Fibroblast of pulmonary artery (primary cell): ENCODE measurements at regions not wholly inside any gene's neighbourhood (a gene's known extent, or its start where the extent isn't known, plus 50 kb on each side); places are given as distances from the start of the nearest gene placed in this dataset.
A peak's percentile ranks its signal among the peaks of the same experiment; 100 is the strongest.

Source experiments
- DNase-seq: peaks from one replicate; pipeline ENCODE4 v3.0.0-alpha.2; 2010; ENCODE audit warnings: low read depth
- H3K4me3 ChIP-seq: replicated peaks from 2 replicates; pipeline ENCODE4 v1.5.1; 2011; ENCODE audit warnings: low read depth, mild to moderate bottlenecking, control low read depth, low read length, moderate library complexity
- TF ChIP-seq, protein P1 (sequence below): IDR thresholded peaks from 2 replicates; pipeline ENCODE4 v1.5.1; 2011; ENCODE audit warnings: mild to moderate bottlenecking, control low read depth, low read length, inconsistent platforms; ENCODE audit errors: missing control alignments

DNA sequence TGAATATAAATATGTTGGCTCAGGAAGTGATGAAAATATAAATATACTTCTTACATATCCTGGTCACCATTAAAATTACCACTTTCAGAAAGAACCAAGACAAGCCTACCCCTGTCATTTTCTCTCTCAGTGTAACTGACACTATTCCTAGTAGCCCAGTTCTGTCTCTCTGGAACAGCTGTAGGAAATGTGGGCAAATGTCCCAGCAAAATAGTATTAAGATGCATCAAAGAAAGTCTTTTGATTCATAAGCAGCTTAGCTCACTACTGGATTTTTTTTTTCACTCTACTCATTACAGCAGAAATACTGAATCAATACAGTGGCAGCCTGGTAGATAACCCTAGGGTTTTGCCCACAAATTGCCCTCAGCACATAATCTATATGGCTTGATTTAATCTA is 290.9 kb downstream of the DNAJB9 start:
- no peak overlapping the region for H3K4me3 ChIP-seq
- TF ChIP-seq, protein P1, sequence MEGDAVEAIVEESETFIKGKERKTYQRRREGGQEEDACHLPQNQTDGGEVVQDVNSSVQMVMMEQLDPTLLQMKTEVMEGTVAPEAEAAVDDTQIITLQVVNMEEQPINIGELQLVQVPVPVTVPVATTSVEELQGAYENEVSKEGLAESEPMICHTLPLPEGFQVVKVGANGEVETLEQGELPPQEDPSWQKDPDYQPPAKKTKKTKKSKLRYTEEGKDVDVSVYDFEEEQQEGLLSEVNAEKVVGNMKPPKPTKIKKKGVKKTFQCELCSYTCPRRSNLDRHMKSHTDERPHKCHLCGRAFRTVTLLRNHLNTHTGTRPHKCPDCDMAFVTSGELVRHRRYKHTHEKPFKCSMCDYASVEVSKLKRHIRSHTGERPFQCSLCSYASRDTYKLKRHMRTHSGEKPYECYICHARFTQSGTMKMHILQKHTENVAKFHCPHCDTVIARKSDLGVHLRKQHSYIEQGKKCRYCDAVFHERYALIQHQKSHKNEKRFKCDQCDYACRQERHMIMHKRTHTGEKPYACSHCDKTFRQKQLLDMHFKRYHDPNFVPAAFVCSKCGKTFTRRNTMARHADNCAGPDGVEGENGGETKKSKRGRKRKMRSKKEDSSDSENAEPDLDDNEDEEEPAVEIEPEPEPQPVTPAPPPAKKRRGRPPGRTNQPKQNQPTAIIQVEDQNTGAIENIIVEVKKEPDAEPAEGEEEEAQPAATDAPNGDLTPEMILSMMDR = no peak
- DNase-seq = no peak

DNA sequence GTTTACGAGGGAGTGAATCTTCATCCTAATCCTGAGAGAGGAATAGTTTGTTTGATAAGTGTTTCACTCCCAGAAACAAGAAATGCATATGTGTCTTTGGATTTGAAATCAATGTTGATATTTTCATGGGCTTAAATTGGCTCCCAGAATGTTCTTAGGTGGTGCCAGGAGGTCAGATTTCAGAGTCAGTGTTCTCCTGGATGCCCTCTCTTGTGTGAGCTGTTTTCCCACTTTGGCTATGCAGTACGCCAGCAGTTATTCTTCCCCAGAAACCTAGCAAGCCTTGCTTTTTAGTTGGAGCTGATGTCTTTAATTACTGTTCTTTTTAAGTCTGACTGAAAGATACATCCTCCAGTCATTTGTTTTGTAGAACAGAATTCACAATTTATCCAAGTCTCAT is 291.4 kb downstream of the DNAJB9 start:
- DNase-seq = no peak
- TF ChIP-seq, protein P1 = no peak
- H3K4me3 ChIP-seq = no peak overlapping the region

DNA sequence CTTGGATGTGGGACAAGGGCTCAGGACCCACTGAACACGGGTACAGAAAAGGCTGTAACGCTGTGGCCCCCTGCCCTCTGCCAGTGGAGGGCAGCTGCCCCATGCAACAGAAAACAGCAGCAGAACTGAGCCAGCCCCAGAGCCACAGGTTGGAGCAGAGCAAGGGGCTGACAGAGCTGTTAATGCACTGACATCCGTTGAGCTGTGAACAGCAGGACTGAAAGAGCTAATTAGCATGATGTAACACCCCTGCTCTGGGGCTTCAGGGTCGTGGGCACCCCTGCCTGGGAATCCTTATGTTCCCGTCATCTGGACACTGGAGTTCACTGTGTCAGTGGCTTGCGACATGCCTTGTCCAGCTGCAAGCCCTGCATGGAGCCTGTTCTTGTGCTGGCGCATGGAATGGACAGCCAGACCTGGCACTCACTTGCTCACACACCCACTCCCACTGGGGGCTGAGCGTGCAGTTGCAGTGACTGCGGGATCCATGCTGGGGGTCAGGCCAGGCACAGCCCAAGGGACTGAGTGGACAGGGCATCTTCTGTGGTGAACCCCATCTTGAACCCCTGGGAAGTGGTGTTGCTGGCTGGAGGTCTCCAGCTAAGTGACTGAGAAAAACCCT is 293.7 kb downstream of the DNAJB9 start:
- TF ChIP-seq, protein P1 = no peak
- no peak for DNase-seq

DNA sequence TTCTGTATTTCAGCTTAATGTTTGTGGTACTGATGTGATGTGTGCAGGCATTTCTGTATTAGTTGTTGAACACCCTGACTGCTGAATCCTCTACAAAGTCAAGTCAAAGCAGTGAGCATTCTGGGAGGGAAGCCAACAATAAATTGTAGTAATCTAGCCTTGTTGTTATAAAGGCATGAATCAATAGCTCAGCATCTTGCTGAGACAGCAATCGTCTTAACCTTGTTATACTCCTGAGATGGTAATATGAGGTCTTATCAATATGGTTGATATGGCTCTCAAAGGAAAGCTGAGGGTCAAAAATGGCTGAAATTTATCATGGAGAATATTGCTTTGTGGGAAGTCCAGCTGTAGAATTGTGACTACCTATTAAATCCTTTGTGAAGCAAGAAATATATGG is 299.4 kb downstream of the DNAJB9 start:
- no peak overlapping the region for H3K4me3 ChIP-seq
- no peak for DNase-seq
- TF ChIP-seq, protein P1 = no peak

More for the DNA sequence above, 293.7 kb downstream of the DNAJB9 start:
- H3K4me3 ChIP-seq = no peak overlapping the region

DNA sequence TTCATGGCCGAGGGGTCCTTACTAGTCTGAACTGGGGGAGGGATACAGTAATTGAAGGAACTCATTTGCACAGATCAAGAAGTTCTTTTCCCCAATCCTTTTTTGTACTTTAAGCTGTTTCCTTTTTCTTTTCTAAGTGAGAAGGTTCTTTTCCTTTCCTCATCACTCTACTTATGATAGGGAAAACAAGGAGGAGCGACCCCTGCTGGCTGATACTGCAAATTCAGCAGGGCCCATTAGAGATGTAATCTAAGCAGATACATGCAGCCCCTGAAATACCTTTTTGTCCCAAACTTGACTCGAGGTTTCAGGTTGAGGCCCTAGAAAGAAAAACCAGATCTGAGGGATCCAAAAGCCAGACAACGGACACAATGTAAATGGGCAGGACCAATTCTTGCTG is 305.5 kb downstream of the DNAJB9 start:
- peak; percentile 75 for DNase-seq

DNA sequence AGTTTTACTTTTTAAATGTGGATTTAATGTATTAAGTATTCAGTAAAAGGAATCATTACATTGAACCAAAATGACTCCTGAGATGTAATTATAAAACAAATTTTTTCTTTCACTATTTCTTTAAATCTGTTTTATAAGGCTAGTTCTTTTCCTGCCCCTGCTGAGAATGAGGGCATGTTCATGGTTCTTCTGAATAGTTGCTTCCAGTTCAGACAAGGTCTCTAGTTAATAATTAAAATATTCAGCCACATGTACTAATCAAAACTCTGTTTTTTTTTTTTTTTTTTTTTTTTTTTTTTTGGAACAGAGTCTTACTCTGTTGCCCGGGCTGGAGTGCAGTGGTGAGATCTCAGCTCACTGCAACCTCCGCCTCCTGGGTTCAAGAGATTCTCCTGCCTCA is 321.2 kb downstream of the DNAJB9 start:
- H3K4me3 ChIP-seq = no peak overlapping the region
- TF ChIP-seq, protein P1 = no peak
- no peak for DNase-seq

More for the DNA sequence above, 305.5 kb downstream of the DNAJB9 start:
- TF ChIP-seq, protein P1 = peak; percentile 70
- no peak overlapping the region for H3K4me3 ChIP-seq

DNA sequence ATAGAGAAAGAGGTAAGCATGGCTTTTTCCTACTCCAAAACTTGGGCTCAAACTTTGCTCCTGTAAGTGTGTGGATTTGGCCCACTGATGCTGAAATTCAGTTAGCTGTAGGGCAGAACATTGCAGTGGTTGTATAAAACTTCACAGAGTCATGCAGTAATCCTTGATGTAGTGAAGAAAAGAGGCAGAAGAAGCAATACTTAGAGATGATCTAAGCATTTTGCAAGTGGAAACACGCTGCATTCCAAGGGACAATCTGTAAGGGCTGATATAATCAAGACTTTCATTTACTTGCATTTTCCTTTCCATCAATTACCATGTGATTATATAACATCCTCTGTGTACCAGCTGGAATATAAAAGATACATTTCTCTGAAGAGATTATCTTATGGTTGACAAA is 338.8 kb downstream of the DNAJB9 start:
- H3K4me3 ChIP-seq = no peak overlapping the region
- TF ChIP-seq, protein P1 = no peak
- no peak for DNase-seq
